ENCODE measurements at regions not wholly inside any gene's neighbourhood (a gene's known extent, or its start where the extent isn't known, plus 50 kb on each side); places are given as distances from the start of the nearest gene placed in this dataset.

- TF ChIP-seq, protein P1, sequence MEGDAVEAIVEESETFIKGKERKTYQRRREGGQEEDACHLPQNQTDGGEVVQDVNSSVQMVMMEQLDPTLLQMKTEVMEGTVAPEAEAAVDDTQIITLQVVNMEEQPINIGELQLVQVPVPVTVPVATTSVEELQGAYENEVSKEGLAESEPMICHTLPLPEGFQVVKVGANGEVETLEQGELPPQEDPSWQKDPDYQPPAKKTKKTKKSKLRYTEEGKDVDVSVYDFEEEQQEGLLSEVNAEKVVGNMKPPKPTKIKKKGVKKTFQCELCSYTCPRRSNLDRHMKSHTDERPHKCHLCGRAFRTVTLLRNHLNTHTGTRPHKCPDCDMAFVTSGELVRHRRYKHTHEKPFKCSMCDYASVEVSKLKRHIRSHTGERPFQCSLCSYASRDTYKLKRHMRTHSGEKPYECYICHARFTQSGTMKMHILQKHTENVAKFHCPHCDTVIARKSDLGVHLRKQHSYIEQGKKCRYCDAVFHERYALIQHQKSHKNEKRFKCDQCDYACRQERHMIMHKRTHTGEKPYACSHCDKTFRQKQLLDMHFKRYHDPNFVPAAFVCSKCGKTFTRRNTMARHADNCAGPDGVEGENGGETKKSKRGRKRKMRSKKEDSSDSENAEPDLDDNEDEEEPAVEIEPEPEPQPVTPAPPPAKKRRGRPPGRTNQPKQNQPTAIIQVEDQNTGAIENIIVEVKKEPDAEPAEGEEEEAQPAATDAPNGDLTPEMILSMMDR (IDR thresholded peaks at IDR 0.05; ENCODE audit: low read length), result no peak
- no peak for TF ChIP-seq EZH2 (IDR thresholded peaks at IDR 0.05; ENCODE audit: borderline replicate concordance, low read length)
Observed at GRCh38 chr5:147175516-147176097, 59.2 kb upstream of the STK32A start.

Data from OCI-LY1 (cell line).